Sciatic nerve (tissue), 2 donors: ENCODE measurements at regions not wholly inside any gene's neighbourhood (a gene's known extent, or its start where the extent isn't known, plus 50 kb on each side); places are given as distances from the start of the nearest gene placed in this dataset.

Source experiments
- ATAC-seq: fragments of 200-7000 bp; cut with Tn5 transposase; one replicate; pipeline ENCODE4 v1.9.1; 2020; ENCODE audit warnings: mild to moderate bottlenecking, moderate library complexity
- DNase-seq: peaks from one replicate; pipeline ENCODE4 v3.0.0-alpha.2; 2020; ENCODE audit warnings: low spot score
- intact Hi-C: fragments of 100-400 bp; cut with DNase I; formaldehyde crosslinking; loops from one replicate; pipeline ENCODE4 v1.14.2; 2022
- donor health status: DM: no; HTN: no; CAD: no.
- donor health status: DM: no; HTN: no; CAD: no.

- DNase-seq (no peak), ATAC-seq (no peak)
- intact Hi-C loops, result no loop called here
These were observed 137.2 kb downstream of the URI1 start for GRCh38 chr19:30079200-30079599.

- intact Hi-C loops, result no loop called here
- DNase-seq (no peak), ATAC-seq (no peak)
These were observed 140.1 kb downstream of the URI1 start for GRCh38 chr19:30082168-30082567.

GRCh38 chr19:30082611-30083010 is 140.6 kb downstream of the URI1 start:
- no peak for ATAC-seq
- DNase-seq, result no peak
- intact Hi-C loops, result no loop called here

GRCh38 chr19:30083125-30083681 is 141.2 kb downstream of the URI1 start:
- no peak for ATAC-seq
- no peak for DNase-seq

GRCh38 chr19:30083701-30084156 is 141.7 kb downstream of the URI1 start:
- intact Hi-C loops, result no loop called here
- ATAC-seq (no peak), DNase-seq (no peak)

More at GRCh38 chr19:30083125-30083681, 141.2 kb downstream of the URI1 start:
- intact Hi-C loops, result no loop called here

GRCh38 chr19:30084390-30084819 is 142.4 kb downstream of the URI1 start:
- intact Hi-C loops, result no loop called here
- no peak for DNase-seq
- no peak for ATAC-seq

GRCh38 chr19:30085394-30085793 is 143.4 kb downstream of the URI1 start:
- no peak for ATAC-seq

GRCh38 chr19:30086220-30086619 is 144.2 kb downstream of the URI1 start:
- intact Hi-C loops, result no loop called here
- no peak for DNase-seq
- ATAC-seq, result no peak

More at GRCh38 chr19:30085394-30085793, 143.4 kb downstream of the URI1 start:
- intact Hi-C loops, result no loop called here
- no peak for DNase-seq

- ATAC-seq (no peak), DNase-seq (no peak)
- intact Hi-C loops, result no loop called here
These were observed 144.9 kb downstream of the URI1 start for GRCh38 chr19:30086916-30087315.

GRCh38 chr19:30087381-30088138 is 145.5 kb downstream of the URI1 start:
- DNase-seq (no peak), ATAC-seq (no peak)
- intact Hi-C loops, result no loop called here

GRCh38 chr19:30088567-30088966 is 146.5 kb downstream of the URI1 start:
- intact Hi-C loops, result no loop called here
- ATAC-seq, result no peak
- no peak for DNase-seq

- ATAC-seq, result no peak
- no peak for DNase-seq
- intact Hi-C loops, result no loop called here
These were observed 147.1 kb downstream of the URI1 start for GRCh38 chr19:30089086-30089665.

GRCh38 chr19:30090476-30090875 is 148.4 kb downstream of the URI1 start:
- DNase-seq (no peak), ATAC-seq (no peak)
- intact Hi-C loops, result no loop called here

GRCh38 chr19:30090963-30091362 is 148.9 kb downstream of the URI1 start:
- intact Hi-C loops, result no loop called here
- DNase-seq (no peak), ATAC-seq (no peak)

- intact Hi-C loops, result no loop called here
- no peak for ATAC-seq
- DNase-seq, result no peak
These were observed 149.4 kb downstream of the URI1 start for GRCh38 chr19:30091456-30091855.

GRCh38 chr19:30091856-30092255 is 149.8 kb downstream of the URI1 start:
- DNase-seq (no peak), ATAC-seq (no peak)
- intact Hi-C loops, result no loop called here

- DNase-seq (no peak), ATAC-seq (no peak)
- intact Hi-C loops, result no loop called here
These were observed 150.9 kb downstream of the URI1 start for GRCh38 chr19:30092721-30093569.

GRCh38 chr19:30093966-30094755 is 152.1 kb downstream of the URI1 start:
- no peak for DNase-seq
- intact Hi-C loops, result no loop called here
- ATAC-seq, result no peak

GRCh38 chr19:30094756-30095140 is 152.7 kb downstream of the URI1 start:
- DNase-seq (no peak), ATAC-seq (no peak)
- intact Hi-C loops, result no loop called here
